Right renal pelvis (tissue), 4 donors: ENCODE measurements at regions not wholly inside any gene's neighbourhood (a gene's known extent, or its start where the extent isn't known, plus 50 kb on each side); places are given as distances from the start of the nearest gene placed in this dataset.

Experiments used
- DNase-seq, 4 donors: peaks; one replicate each; pipeline ENCODE4 v3.0.0-alpha.2; 2013; ENCODE audit warnings: low read depth in 4 of 4, low spot score in 3 of 4, missing footprints in 1 of 4

DNA sequence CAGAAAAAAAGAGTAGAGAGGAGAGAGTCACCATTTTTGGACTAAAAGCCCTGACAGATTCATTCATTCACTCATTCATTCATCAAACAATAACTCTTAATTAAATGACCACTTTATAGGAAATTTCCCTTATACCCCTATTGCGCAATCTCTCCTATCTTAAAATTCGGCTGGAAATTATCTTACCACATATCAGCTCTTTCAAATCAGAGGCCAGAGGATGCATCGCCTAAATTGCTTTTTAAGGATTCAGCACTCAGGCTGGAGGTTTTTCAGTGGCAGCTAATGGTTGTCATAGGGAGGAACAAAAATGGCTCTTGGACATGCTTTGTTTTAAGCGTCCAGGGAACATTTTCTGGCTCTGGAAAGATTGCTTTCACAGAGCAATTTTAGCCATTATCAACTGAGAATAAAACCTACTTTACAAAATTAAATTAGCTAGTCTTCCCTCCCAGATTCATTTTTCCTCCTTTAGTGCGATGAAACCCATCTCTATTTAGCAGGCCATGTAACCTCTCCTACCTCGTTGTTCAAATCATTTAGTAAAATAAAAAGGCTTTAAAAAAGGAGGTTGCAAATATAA lies 115.2 kb downstream of the OLFM4 start:
- DNase-seq: no peak

DNA sequence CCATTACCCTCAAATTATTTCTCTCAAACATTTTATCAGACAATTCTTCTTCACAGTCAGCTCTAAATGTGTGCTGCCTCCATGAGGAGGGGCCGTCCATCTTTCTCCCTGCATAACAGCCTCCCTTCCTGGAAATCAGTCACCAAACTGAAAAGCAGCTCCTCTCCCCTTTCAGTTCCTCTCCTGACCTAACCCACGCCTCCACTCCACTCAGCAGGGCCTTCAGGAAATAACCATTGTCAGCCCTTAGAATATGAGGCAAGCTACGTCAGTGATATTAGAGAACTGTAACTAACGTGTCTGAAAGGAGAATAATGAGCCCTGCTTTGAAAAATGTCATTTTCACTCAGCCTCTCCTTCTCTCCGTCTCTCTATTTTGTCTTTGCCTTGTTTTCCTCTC lies 116.2 kb downstream of the OLFM4 start:
- DNase-seq: no peak

DNA sequence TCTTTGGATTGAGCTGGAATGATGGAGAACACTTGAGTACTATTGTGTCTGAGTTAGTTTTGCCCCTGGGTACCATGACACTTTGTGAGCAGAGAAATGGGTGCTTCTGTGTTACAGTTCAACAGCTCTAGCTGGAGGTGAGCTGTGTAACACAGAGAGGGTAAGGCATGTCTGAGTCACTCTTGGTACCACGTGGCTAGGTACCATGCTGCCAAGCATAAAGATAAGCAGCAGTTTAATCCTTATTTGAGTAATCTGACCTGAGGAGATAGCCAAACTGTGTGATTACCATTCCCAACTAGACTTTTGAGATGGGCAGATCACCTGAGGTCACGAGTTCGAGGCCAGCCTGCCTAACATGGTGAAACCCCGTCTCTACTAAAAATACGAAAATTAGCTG lies 122.0 kb downstream of the OLFM4 start:
- DNase-seq: no peak

DNA sequence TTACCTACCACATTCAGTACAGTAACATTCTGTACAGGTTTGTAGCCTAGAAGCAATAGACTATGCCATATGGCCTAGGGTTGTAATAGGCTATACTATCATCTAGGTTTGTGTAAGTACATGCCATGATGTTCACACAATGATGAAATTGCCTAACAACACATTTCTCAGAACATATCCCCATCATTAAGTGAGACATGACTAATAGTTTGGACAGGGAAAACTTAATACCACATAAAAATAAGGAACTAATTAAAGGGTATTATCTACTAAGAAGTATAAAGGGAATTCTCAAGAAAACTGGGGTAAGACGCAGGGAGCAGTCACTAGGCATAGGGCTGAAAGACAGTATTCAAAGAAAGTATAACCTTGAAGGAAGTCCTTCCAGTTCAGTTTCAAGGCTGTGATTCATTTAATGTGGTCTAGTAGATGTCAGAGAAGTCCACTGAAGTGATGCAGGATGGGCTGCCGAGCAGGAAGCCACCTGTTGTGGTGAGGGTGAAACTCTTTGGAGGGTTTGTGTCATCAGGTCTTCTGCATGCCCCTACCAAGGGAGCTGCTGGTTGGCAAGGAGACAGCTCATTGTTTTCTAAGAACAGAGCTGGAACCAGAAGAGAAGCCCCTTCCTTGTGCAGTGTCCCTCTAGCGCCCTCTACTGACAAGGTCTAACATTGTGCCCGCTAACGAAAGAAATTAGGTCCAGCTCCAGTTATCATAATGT lies 122.9 kb downstream of the OLFM4 start:
- DNase-seq: peak; percentile 38 to 57 (median 47)

DNA sequence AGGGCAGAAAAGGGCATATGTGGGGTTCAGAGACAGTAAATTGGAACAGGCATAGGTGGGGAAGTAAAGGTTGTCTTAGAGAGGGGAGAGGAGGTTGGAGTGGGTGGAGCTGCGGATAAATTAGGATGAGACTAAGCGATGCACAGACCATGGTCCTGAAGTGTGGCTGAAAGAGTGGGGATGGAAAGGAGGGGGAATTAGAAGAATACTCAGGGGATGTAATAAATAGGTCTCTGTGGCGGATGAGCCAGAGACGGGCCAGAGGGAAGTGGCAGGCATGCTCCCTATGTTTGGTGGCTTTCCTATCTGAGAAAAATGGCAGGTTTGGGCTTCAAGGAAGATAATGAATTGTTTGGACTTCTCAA lies 123.4 kb downstream of the OLFM4 start:
- DNase-seq: no peak

DNA sequence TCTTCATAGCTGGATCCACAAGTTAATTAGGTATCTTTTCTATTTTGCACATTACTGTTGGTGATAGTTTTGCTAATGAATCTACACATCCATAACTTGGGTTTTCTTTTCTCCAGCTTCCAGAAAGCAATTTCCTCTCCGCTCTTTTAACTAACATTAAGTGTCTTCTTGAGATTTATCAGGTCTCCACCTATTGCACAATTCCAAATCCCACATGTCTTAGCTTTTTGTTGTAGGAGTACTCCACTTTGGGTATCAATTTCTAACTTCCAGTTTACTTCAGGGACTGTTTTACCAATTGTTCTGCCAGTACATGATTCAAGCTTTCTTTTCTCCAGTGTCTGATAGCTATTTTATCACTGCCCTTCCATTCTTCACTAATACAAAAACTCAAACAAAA lies 129.6 kb downstream of the OLFM4 start:
- no peak for DNase-seq

DNA sequence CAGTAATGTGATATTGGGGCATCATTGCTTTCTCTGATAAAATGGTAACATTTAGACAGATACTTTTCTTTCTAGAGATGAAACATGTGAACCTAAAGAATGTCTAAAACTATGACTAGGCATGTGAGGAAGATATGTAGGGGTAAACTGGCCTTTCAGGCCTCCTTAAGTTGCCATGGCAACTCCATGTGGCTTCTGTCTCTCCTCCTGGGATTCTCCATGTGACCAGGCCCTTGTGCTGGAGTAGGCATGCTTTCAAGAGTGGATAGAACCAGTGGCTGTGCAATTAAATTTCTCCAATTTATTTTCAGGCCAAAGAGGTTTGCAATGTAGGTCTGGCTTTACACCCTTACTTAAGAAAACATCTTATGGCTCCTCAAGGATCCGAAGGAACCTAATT lies 130.8 kb downstream of the OLFM4 start:
- no peak for DNase-seq

DNA sequence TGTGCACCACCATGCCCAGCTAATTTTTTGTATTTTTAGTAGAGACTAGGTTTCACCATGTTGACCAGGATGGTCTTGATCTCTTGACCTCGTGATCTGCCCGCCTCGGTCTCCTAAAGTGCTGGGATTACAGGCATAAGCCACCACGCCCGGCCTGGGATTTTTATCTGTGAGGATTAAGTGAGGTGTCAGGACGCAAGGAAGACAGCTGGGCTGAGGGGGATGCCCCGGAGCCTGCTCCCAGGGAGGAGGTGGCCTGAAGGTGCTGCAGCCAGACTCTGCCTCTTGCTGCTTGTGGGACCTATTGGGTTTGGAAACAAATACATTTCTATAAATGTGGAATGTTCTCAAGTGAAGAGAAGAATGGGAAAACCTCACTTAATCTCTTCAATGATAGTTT lies 131.6 kb downstream of the OLFM4 start:
- no peak for DNase-seq

DNA sequence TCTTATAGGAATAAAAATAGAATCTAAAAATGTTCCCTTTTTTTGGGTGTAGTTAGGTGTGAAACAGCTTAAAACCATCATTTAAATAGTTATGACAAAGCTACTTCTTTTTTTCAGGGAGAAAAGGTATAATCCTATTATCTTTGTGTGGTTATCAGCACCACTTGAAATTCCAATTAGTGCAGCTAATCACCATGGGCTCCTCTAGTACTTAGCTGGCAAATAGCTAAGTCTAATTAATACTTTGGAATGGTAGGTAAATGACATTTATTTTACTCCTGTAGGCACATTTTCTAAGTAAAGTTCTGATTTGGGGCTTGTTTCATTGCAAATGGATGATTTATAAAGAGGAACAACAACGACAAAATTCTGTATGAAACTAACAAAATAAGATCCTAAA lies 132.6 kb downstream of the OLFM4 start:
- no peak for DNase-seq

DNA sequence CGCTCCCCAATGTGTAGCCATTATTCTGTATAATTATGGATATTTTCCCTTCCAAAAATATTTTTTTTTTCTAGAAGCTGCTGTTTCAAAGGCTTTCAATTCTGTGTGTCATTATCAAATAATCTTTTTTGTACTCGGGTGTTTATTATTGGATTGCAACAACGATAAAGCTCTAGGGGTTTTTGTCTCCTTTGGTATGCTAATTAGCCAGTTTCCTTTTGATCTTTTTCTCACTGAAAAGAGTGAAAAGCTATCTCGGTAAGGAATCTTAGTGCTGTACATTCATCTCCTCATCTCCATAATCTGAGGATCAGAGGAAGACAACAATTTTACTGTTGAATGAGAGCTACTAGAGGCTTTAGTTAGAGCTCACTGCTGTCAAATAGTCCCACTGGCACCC lies 136.6 kb downstream of the OLFM4 start:
- DNase-seq: no peak

DNA sequence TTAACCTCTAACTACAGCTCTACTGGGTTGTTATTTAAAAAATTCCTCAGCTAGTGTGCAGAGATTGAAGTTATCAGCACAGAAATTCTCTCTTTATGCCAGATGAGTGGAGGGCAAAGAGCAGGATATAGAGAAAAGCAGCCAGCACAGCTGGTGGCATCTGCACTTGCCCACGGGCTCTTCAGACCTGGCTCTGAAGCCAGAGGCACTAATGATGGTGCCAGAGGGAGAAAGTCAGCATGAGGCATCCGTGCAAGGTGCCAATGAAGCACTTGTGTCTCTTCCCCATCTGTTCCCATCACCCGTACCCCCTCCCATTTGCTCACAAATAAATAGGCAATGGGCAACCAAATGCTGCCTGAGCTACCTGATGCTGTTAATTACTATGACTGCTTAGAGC lies 138.9 kb downstream of the OLFM4 start:
- DNase-seq: no peak

DNA sequence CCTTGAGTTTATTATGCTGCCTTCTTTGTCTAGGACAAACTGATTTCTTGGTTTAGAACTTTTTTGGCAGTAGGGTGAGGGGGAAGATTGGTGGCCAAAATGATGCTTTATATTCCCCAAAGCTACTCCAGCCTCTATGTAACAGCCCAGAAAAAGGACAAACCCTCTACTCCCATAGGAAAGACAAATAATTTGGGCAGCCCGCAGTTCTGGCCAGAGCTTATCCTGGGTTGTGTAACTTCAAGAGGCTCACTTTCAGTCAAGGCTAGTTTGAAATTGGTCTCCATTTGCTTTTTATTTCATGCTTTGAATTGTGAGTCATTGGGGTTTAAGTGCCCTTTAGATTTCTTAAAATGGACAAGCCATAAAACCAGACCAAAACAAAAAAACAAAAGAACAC lies 142.3 kb downstream of the OLFM4 start:
- DNase-seq: no peak

DNA sequence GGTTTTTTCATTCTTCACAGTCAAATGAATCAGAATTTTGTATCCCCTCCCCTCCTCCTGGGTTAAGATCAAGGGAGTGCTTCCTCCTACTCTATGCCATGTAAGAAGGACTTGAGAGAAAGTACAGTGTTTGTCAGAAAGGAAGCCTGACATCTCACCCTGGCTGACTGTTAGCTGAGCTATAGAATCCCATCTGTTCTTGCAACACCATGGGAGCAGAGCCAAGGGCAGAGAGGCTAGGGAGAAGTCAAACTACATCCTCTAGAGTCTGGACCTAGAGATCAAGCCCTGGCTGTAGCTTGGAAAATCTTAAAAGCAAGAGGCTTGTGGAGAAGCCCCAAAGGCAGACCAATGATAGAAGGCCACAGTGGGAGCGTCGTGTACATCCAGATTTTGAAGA lies 145.9 kb downstream of the OLFM4 start:
- no peak for DNase-seq

DNA sequence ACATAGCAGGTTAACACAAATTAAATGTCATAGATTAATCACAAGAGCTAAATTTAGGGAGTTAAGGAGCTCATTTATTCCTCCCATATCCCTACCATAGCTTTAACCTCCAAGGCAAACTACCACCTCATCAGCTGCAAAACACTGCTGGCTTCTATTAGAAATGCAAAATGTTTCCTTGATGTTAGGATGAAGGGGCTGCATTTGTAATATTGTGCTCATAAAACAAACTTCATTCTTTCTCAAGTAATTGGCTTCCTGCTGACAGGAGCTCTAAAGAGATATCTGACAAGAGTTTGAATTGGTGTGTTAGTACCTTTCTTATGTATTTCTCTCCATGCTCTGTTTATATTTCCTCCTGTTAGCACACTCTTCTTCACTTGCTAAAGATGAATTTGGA lies 152.1 kb downstream of the OLFM4 start:
- DNase-seq: no peak

DNA sequence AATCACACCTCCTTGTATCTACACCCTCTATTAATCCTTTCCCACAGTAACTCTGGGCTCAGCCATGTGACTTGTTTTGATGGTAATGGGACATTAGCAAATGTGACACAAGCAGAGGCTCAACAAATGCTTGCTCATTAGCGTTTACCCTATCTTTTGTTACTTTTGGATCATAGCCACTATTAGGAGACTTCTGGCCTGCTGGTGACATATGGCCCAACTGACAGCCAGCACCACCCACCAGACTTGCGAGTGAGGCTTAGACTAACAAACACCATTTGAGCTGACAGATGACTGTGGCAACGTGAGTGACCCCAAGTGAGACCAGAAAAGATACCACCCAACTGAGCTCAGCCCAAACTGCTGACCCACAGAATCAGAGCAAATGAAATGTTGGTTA lies 154.1 kb downstream of the OLFM4 start:
- DNase-seq: no peak

DNA sequence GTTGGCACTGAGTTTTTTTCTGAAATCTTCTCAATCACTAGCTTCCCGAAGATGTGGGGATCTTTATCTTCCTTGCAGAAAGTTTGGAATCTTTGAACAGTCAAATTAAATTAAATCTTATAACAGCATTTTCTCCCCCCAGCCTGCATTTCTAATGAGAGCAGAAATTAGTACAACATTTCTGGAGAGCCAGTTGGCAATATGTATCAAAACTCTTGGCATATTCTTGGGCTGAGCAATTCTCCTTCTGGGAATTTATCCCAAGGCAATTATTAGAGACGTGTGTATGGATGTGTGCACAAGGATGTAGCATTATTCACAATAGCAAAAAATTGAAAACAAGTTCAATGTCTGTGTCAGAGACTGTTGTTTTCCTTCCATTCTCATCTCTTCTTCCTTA lies 159.5 kb downstream of the OLFM4 start:
- no peak for DNase-seq

DNA sequence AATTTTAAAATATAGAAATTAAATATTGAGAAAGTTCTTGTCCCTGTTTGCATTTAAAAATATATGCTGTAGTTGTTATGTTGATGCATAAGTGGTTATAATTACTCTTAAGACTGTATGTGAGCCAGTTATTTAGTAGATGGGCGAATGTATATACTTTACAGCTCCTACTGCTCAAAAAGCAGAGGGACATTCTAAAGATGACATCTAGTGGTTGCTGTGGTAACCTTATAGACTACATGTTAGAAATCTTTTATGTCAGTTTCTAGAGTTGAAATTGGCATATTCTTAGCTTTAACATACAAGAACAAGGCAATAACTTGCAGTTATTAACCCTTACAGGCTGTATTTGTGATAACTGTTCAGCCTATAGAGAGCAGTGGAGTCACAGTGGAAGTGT lies 160.5 kb downstream of the OLFM4 start:
- DNase-seq: no peak

DNA sequence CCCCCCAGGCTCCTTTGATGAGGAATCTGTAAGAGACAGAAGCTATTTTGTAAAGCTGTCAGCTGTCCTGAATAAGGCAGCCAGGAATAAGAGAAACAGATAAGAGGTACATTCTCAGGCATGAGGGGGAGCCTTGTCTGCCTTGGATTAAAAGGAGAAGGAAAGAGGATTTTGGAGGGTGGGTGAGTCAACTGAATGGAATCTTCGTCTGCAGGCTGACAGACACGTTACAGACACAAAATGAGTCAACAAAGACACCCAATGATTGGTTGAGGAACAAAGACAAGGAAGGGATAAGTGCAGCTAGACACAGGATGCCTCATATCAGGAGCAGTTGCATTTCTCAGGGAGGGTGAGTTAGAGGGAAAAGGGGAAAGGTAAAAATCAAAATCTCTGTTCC lies 162.5 kb downstream of the OLFM4 start:
- no peak for DNase-seq

DNA sequence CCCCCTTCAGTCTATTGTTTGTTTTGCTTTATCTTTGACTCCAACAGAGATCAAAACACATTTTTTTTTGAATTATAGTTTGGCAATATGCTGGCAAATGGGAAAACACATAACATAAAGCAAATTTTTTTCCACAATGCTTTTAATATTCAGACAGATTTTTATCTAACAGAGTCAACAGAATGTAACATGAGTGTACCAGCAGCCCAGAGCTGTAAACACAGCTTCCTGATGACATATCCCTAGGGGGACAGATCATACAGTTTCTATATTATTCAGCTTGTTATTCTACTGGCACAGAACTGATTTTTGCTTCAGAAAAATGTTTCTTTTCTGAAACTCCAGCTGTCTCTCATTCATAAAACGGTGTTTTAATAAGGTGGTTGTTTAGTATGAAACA lies 168.8 kb downstream of the OLFM4 start:
- no peak for DNase-seq

DNA sequence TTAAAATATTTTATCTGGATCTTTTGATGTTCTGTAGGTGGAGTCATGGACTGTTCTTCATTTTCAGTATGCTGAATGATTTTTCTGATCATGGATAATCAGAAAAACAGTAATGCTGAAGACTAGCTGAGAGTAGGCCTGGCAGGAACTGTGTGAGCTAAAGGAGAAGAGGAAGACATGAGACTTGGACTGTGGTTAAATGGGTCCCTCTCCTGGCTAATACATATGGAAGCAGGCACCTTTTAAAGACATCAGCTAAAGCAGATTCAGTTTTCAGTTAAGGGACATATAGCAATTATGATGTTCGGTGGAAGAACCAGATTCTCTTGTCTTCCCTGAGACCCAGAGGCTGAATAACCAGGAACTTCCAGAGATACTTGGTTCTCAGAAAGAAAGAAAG lies 169.4 kb downstream of the OLFM4 start:
- no peak for DNase-seq

DNA sequence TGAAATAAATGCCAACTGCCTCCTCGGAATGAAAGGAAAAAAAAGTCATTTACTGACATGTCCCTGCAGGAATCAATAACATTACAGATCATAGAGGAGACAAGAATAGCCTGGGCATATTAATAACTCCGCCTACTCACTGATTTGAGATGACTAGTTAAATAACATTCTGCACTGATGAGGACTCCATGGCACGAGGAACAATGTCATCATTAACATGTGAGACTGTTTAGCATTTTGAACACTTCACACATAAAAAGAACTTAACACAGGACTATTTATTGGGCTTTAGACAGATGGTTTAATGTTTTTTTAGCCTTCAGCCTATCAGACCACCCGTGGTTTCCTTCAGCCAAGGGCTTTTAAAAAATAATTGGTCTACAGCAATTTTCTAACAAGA lies 170.1 kb downstream of the OLFM4 start:
- DNase-seq: no peak

DNA sequence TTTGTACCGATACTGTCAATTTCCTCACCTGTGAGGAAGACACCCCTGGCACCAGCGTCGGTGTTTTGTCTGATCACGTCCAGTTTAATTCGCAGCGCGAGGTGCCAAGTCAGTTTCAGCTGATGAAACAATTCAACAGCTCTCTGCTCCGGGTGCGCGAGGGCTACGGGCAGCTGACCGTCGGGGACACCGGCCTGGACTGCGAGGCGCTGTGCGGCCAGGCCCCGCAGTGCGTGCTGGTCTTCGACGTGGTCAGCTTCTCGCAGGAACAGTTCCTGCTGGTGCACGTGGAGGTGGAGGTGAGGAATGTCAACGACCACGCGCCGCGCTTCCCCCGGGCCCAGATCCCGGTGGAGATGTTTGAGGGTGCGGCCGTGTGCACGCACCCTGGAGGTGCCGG lies 171.5 kb downstream of the OLFM4 start:
- no peak for DNase-seq
